Right renal pelvis (tissue), 4 donors: ENCODE measurements at regions not wholly inside any gene's neighbourhood (a gene's known extent, or its start where the extent isn't known, plus 50 kb on each side); places are given as distances from the start of the nearest gene placed in this dataset.
"Not testable (repeated sequence)": the region's sequence is repeated elsewhere in the genome, so short reads cannot be mapped to it uniquely, and the experiment has no call there.

Experiments
- DNase-seq, 4 donors: peaks; one replicate each; pipeline ENCODE4 v3.0.0-alpha.2; 2013; ENCODE audit warnings: low read depth in 4 of 4, low spot score in 3 of 4, missing footprints in 1 of 4

- DNase-seq = no peak
Observed at GRCh38 chr3:36063992-36064391, 316.3 kb upstream of the STAC start.

- DNase-seq = no peak
Observed at GRCh38 chr3:36065321-36065720, 315.0 kb upstream of the STAC start.

GRCh38 chr3:36075491-36075890, 304.8 kb upstream of the STAC start:
- no peak for DNase-seq

- no peak for DNase-seq
Observed at GRCh38 chr3:36077320-36077719, 303.0 kb upstream of the STAC start.

GRCh38 chr3:36082958-36083357, 297.3 kb upstream of the STAC start:
- DNase-seq = not testable (repeated sequence)

- no peak for DNase-seq
Observed at GRCh38 chr3:36095238-36095637, 285.1 kb upstream of the STAC start.

GRCh38 chr3:36097209-36097608, 283.1 kb upstream of the STAC start:
- no peak for DNase-seq

- DNase-seq = no peak
Observed at GRCh38 chr3:36114353-36114752, 266.0 kb upstream of the STAC start.

GRCh38 chr3:36124118-36124796, 256.0 kb upstream of the STAC start:
- DNase-seq = peak in 1 of 4 donors; percentile 3

- DNase-seq = no peak
Observed at GRCh38 chr3:36132214-36132613, 248.1 kb upstream of the STAC start.

GRCh38 chr3:36135863-36136262, 244.4 kb upstream of the STAC start:
- DNase-seq = no peak

- no peak for DNase-seq
Observed at GRCh38 chr3:36142746-36143145, 237.6 kb upstream of the STAC start.

- DNase-seq = no peak
Observed at GRCh38 chr3:36146404-36146803, 233.9 kb upstream of the STAC start.

- DNase-seq = no peak
Observed at GRCh38 chr3:36147934-36148558, 232.3 kb upstream of the STAC start.

GRCh38 chr3:36149447-36149865, 230.8 kb upstream of the STAC start:
- DNase-seq = no peak

GRCh38 chr3:36155515-36155914, 224.8 kb upstream of the STAC start:
- DNase-seq = no peak

- no peak for DNase-seq
Observed at GRCh38 chr3:36164400-36164799, 215.9 kb upstream of the STAC start.

- DNase-seq = no peak
Observed at GRCh38 chr3:36165509-36166290, 214.6 kb upstream of the STAC start.

GRCh38 chr3:36166477-36166876, 213.8 kb upstream of the STAC start:
- DNase-seq = no peak

- no peak for DNase-seq
Observed at GRCh38 chr3:36172699-36173098, 207.6 kb upstream of the STAC start.

- no peak for DNase-seq
Observed at GRCh38 chr3:36175113-36175812, 205.0 kb upstream of the STAC start.
